GM19043 (cell line): ENCODE measurements at regions not wholly inside any gene's neighbourhood (a gene's known extent, or its start where the extent isn't known, plus 50 kb on each side); places are given as distances from the start of the nearest gene placed in this dataset.
"Not testable (repeated sequence)": the region's sequence is repeated elsewhere in the genome, so short reads cannot be mapped to it uniquely, and the experiment has no call there.

ENCODE experiments used
- ATAC-seq: cut with Tn5 transposase; IDR thresholded peaks from one replicate; pipeline ENCODE4 v1.9.1; 2021; ENCODE audit warnings: low read depth; ENCODE audit not compliant: unreplicated experiment

DNA sequence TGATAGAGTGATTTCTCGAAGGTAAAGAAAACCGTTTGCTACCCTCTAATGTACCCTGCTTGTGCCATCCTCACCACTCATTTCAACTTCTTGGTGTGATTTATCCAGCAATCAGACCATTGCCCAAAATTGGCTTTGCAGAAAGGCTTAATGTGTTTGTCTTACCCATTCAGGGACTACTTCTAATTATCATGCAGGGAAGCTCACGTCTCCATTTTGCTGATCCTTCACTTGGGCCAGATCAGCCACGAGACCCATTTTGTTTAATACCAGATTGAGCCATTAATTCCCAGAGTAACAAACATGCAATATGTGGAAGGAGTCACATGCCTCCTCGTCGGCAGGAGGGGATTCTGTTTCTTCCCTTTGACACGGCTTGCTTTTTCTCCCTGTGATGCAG, 51.1 kb upstream of the CRY1 start:
- no peak for ATAC-seq

GRCh38 chr12:107144990-107145389, 51.6 kb upstream of the CRY1 start:
- no peak for ATAC-seq

DNA sequence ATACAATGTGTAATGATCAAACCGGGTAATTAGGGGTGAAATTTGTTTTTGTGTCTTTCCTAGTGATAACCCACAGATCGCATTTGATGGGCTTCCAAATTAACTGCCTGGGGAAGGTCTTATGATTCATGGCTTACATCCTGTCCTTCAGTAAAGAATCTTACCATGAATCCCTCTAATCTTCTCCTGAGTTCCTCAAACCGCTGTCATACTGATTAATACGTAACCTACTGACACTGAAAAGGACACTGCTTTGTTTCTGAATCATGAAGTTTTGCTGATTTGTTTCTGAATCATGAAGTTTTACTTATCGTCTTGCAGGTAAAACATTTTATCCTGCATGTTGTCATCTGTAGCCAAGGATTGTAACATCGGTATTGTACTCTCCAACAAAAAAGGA, 52.0 kb upstream of the CRY1 start:
- ATAC-seq = no peak

DNA sequence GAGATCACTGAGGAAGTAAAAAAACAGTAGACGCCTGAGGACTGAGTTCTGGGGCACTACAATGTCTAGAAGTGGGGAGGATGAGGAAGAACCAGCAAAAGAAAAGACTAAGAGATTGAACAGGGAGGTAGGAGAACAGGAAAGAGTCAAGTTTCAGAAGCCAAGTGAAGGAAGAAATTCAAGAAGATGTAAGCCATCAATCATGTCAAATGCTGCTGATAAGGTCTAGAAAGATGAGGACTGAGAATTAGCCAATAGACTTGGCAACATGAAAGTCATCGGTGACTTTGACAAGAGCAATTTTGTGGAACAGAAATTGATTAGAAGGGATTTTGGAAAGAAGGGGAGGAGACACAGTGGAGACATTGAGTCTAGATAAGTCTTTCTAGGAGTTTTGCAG, 54.8 kb upstream of the CRY1 start:
- ATAC-seq = no peak

- no peak for ATAC-seq
Measured at GRCh38 chr12:107152315-107152714, 59.0 kb upstream of the CRY1 start.

- no peak for ATAC-seq
Measured at GRCh38 chr12:107159384-107159900, 66.1 kb upstream of the CRY1 start.

DNA sequence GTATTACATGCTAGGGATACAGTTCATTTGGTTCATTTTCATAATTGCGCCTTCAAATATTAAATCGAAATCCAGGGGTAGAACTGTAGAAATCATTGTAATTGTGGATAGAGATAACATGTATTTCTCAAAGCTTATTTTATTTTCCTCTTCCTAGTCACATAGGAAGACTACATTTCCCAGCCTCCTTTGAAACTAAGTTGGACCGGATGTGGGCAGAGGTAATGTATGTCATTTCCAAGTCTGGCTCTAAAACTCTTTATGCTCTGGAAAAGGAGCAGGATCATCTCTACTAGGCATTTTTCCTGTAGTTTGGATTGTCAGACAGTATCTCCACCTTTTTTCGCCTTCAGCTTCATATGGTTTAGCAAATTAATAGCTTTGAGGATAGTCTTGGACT, 70.1 kb upstream of the CRY1 start:
- no peak for ATAC-seq

GRCh38 chr12:107164392-107164791, 71.0 kb upstream of the CRY1 start:
- ATAC-seq = no peak

DNA sequence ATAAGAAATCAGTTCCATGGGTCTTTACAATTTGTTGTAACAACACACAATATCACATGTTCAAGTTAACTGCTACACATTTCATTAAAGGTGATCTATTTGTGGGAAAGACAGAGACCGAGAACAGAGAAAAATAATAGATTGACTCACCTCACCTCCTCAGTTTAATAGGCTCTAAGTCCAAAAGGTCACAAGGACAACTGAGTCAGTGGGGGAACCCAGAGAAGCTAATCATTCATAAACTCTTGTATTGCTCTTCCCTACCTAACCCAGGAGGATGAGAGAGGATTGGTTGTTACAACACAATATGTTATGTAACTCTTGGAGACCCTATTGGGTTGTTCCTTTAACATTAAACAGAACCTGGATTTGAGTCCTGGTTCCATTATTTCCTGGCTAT, 72.2 kb upstream of the CRY1 start:
- no peak for ATAC-seq

DNA sequence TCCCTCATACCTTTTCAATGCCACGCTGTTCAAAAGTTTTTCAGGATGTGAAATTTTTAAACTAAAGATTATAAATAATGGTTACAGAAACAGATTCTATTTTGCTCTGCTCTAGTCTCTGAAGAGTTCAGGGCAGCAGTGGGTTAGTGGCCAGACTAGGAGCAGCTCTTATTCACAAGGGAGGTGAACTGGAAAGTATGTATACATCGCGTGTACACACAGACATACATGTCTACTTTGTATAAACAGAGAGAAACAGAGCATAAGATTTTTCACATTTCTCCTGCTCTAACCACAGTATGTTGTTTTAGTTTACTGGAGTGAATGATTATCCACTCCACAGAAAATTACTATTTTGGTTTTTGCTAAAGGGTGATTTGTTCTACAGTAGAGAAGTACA, 74.4 kb upstream of the CRY1 start:
- ATAC-seq = no peak

GRCh38 chr12:107169200-107169599, 75.9 kb upstream of the CRY1 start:
- ATAC-seq = no peak

DNA sequence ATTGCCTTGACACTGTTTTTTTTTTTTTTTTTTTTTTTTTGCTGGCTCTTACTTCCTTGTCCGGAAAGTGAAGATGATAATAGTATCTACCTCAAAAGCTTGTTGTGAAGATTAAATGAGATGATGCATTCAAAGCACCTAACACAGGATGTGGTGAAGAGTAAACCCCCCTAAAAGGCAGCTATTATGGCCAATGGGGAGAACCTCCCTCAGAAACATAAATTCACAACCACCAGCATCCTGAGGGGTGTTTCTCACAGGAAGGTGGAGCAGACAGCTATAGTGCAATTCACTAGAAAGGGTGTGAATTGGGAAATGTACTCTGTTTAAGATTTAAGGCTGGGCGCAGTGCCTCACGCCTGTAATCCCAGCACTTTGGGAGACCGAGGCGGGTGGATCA, 85.4 kb upstream of the CRY1 start:
- no peak for ATAC-seq

DNA sequence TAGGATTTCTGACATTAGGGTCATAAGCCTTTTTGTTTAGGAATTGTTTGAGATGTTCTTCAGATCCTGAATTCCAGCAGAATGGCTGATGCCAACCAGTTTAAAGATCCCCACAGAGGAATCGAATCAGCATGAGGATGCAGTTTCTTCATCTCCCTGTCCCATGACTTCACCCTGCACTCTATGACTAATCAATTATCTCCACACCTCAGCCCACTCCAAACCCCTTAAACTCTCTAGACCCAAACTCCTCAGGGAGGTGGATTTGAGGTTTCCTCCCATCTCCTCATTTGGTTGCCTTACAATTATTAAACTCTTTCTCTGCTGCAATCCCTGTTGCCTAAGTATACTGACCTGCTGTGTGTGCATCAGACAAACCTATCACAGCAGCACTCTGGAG, 86.5 kb upstream of the CRY1 start:
- no peak for ATAC-seq

GRCh38 chr12:107180272-107180671, 86.9 kb upstream of the CRY1 start:
- no peak for ATAC-seq

GRCh38 chr12:107184359-107184930, 91.1 kb upstream of the CRY1 start:
- ATAC-seq = no peak

- ATAC-seq = no peak
Measured at GRCh38 chr12:107196681-107197080, 103.3 kb upstream of the CRY1 start.

GRCh38 chr12:107200394-107200793, 107.0 kb upstream of the CRY1 start:
- no peak for ATAC-seq

DNA sequence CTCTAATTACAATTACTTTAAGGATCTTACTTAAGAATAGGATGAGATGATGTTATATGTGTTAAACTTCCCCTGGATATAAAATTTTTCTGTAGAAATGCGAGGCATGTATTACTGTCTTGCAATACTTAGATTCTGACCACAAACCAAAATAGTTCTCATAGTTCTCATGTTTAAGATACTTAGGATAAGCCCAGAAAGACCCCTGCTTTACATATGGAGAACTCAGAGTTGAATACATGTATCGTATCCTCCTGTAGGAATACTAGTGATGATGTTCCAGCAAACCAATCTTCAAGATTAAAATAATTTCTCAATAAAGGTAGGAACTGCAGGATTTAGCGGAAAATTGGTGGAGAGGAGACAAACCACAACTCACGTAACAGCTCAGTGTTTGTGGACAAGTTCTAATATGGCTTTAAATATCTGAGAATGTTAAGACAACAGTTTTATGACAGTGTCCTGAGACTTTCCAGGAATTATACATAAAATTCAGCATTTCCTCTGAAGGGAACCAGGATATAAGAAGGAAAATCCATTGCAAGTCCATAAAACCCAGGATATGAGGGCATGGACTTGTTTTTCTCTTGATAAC, 114.7 kb upstream of the CRY1 start:
- ATAC-seq = no peak

- not testable (repeated sequence) for ATAC-seq
Measured at GRCh38 chr12:107209700-107210099, 116.4 kb upstream of the CRY1 start.

- not testable (repeated sequence) for ATAC-seq
Measured at GRCh38 chr12:107214373-107214773, 121.0 kb upstream of the CRY1 start.

DNA sequence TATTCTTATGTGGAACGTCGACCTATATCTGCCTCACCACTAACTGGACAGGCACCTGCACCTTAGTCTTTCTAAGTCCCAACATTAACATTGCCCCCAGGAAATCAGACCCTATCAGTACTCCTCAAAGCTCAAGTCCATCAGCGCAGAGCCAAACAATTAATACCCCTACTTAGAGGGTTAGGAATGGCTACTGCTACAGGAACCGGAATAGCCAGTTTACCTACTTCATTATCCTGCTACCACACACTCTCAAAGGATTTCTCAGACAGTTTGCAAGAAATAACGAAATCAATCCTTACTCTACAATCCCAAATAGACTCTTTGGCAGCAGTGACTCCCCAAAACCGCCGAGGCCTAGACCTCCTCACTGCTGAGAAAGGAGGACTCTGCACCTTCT, 123.1 kb upstream of the CRY1 start:
- ATAC-seq = not testable (repeated sequence)

DNA sequence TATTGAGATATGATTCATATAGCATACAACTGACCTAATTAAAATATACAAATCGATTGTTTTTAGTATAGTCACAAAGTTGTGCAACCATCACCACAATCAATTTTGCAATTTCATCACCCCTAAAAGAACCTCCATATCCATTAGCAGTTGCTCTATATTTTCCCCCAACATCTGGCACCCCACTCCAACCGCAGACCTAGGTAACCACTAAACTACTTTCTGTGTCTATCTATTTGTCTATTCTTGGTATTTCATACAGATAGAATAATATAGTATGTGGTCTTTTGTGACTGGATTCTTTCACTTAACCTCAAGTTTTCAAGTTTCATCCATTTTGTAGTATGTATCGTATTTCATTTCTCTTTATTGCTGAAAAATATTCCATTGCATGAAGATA, 126.0 kb upstream of the CRY1 start:
- ATAC-seq = no peak

- ATAC-seq = no peak
Measured at GRCh38 chr12:107221913-107222312, 128.6 kb upstream of the CRY1 start.
